ENCODE measurements at regions not wholly inside any gene's neighbourhood (a gene's known extent, or its start where the extent isn't known, plus 50 kb on each side); places are given as distances from the start of the nearest gene placed in this dataset.

- Histone ChIP-seq H2BK15ac (ENCODE audit: low read depth, low read length) (no peak overlapping the region), H3K23ac (ENCODE audit: insufficient read length, low read depth, low read length) (no peak overlapping the region), H3K79me2 (ENCODE audit: insufficient read depth, low read length) (no peaks in the 10 kb centered on the region), H3K4me2 (ENCODE audit: insufficient read depth, insufficient read length, low read length) (no peak overlapping the region), H4K8ac (replicated peaks; ENCODE audit: insufficient read length, low read depth, low read length) (no peak overlapping the region), H4K5ac (ENCODE audit: insufficient read length, low read depth, low read length) (no peak overlapping the region), H3K27me3 (ENCODE audit: insufficient read depth, low read length) (no peaks in the 10 kb centered on the region), H3T11ph (ENCODE audit: low read length) (no peak overlapping the region), H2AFZ (ENCODE audit: low read length) (no peak overlapping the region), H2BK12ac (ENCODE audit: insufficient read length, low read depth, low read length) (no peak overlapping the region), H3K14ac (ENCODE audit: insufficient read depth, low read length) (no peak overlapping the region), H3K79me1 (ENCODE audit: insufficient read depth, low read depth, low read length, poor library complexity, severe bottlenecking) (no peaks in the 10 kb centered on the region), H3K23me2 (ENCODE audit: insufficient read length, low read depth, low read length, poor library complexity, severe bottlenecking) (no peaks in the 10 kb centered on the region), H2BK120ac (ENCODE audit: low read depth, low read length, poor library complexity, severe bottlenecking) (no peak overlapping the region), H2BK5ac (ENCODE audit: insufficient read length, low read length) (no peak overlapping the region), H3K27ac (ENCODE audit: insufficient read length, low read depth, low read length) (no peak overlapping the region), H3K18ac (ENCODE audit: insufficient read length, low read depth, low read length) (no peak overlapping the region), H4K91ac (ENCODE audit: insufficient read length, low read depth, low read length) (no peak overlapping the region), H3K4me1 (ENCODE audit: insufficient read depth, low read length) (no peaks in the 10 kb centered on the region), H2BK20ac (ENCODE audit: low read depth, low read length, poor library complexity, severe bottlenecking) (no peak overlapping the region), H3K9ac (ENCODE audit: extremely low read depth, insufficient read length, low read length) (no peak overlapping the region), H3K9me3 (ENCODE audit: control insufficient read depth, low read depth, low read length) (no peaks in the 10 kb centered on the region), H3K56ac (ENCODE audit: insufficient read length, low read depth, low read length) (no peak overlapping the region), H4K20me1 (ENCODE audit: control insufficient read depth, insufficient read depth, insufficient read length) (no peaks in the 10 kb centered on the region), H3K4ac (ENCODE audit: low read depth, low read length) (no peak overlapping the region), H2AK5ac (ENCODE audit: insufficient read length, low read length) (no peak overlapping the region)
- H3K27ac Mint-ChIP-seq: no peak overlapping the region
- H3K4me1 Mint-ChIP-seq: no peaks in the 10 kb centered on the region
- no peaks in the 10 kb centered on the region for H3K36me3 Mint-ChIP-seq (ENCODE audit: insufficient read depth in 1 of 3, low read depth in 3 of 3)
- H3K9me3 Mint-ChIP-seq: no peaks in the 10 kb centered on the region
- TF ChIP-seq CTCF (conservative IDR thresholded peaks at IDR 0.05): no peak
- H3K4me3 Mint-ChIP-seq: no peak overlapping the region
- DNase-seq: no peak
- no CpG with 5 or more reads among the region's 3 CpGs for WGBS (ENCODE audit: extremely low coverage, insufficient read length, low lambda C conversion rate)
- H3K27me3 Mint-ChIP-seq (ENCODE audit: low read depth): no peaks in the 10 kb centered on the region
Measured at GRCh38 chrX:111609206-111609605, 71.8 kb upstream of the ALG13 start.
